DOHH2 (cell line): ENCODE measurements at regions not wholly inside any gene's neighbourhood (a gene's known extent, or its start where the extent isn't known, plus 50 kb on each side); places are given as distances from the start of the nearest gene placed in this dataset.

Experiments used
- H3F3A ChIP-seq: fragments of 200-600 bp; sonication (generic), shearing (Covaris generic); 2 replicates; pipeline ENCODE4 v1.6.0; 2016; ENCODE audit warnings: antibody characterized with exemption, mild to moderate bottlenecking; ENCODE audit not compliant: control insufficient read depth, insufficient read depth
- H3K27ac ChIP-seq: fragments of 200-600 bp; sonication (generic); 2 replicates; pipeline ENCODE4 v1.5.1; 2014; ENCODE audit warnings: low read depth, mild to moderate bottlenecking, low read length, moderate library complexity
- H3K27me3 ChIP-seq: fragments of 200-600 bp; sonication (generic); 2 replicates; pipeline ENCODE4 v1.6.1; 2014; ENCODE audit warnings: mild to moderate bottlenecking, low read length, mixed read lengths; ENCODE audit not compliant: control insufficient read depth
- H3K36me3 ChIP-seq: fragments of 200-600 bp; sonication (generic); 2 replicates; pipeline ENCODE4 v1.6.1; 2014; ENCODE audit warnings: mild to moderate bottlenecking, low read length, moderate library complexity, mixed read lengths; ENCODE audit not compliant: control insufficient read depth
- H3K4me1 ChIP-seq: fragments of 200-600 bp; sonication (generic); 2 replicates; pipeline ENCODE4 v1.6.1; 2014; ENCODE audit warnings: mild to moderate bottlenecking, low read length, mixed read lengths; ENCODE audit not compliant: control insufficient read depth
- H3K4me2 ChIP-seq: fragments of 200-600 bp; sonication (generic); 2 replicates; pipeline ENCODE4 v1.6.0; 2014; ENCODE audit warnings: mild to moderate bottlenecking, low read length, moderate library complexity
- H3K4me3 ChIP-seq: fragments of 200-600 bp; sonication (generic); 2 replicates; pipeline ENCODE4 v1.5.1; 2014; ENCODE audit warnings: mild to moderate bottlenecking, low read length, mixed read lengths
- H3K79me2 ChIP-seq: fragments of 200-600 bp; sonication (generic); 2 replicates; pipeline ENCODE4 v1.6.1; 2014; ENCODE audit warnings: mild to moderate bottlenecking, low read length, mixed read lengths; ENCODE audit not compliant: control insufficient read depth
- H3K9me2 ChIP-seq: fragments of 200-600 bp; sonication (generic); replicated peaks from 2 replicates; pipeline ENCODE4 v1.6.1; 2014; ENCODE audit warnings: mild to moderate bottlenecking, low read length, mixed read lengths; ENCODE audit not compliant: control insufficient read depth
- H3K9me3 ChIP-seq: fragments of 200-600 bp; sonication (generic); 2 replicates; pipeline ENCODE4 v1.6.1; 2014; ENCODE audit warnings: antibody characterized with exemption, low read length, mixed read lengths; ENCODE audit not compliant: control insufficient read depth, insufficient read depth
- H4K20me1 ChIP-seq: fragments of 200-600 bp; sonication (generic); 2 replicates; pipeline ENCODE4 v1.6.0; 2014; ENCODE audit warnings: low read depth, mild to moderate bottlenecking, antibody characterized with exemption, low read length, moderate library complexity; ENCODE audit not compliant: control insufficient read depth, insufficient read depth
- CTCF ChIP-seq: fragments of 200-600 bp; sonication (generic); IDR thresholded peaks from one replicate; pipeline ENCODE4 v1.5.1; 2014; ENCODE audit warnings: antibody characterized with exemption, mild to moderate bottlenecking, low read depth, low read length; ENCODE audit not compliant: poor library complexity, severe bottlenecking
- EZH2phosphoT487 ChIP-seq: fragments of 200-600 bp; sonication (generic); IDR thresholded peaks from 2 replicates; pipeline ENCODE4 v1.6.1; 2017; ENCODE audit warnings: borderline replicate concordance, mild to moderate bottlenecking, antibody characterized with exemption, low read length, moderate library complexity, mixed read lengths

GRCh38 chr6:63486196-63486595 is 86.1 kb upstream of the LOC128125822 start:
- TF ChIP-seq EZH2phosphoT487 (no peak), CTCF (no peak)
- Histone ChIP-seq H3K9me3 (no peaks in the 10 kb centered on the region), H3F3A (no peaks in the 10 kb centered on the region), H3K4me3 (no peak overlapping the region), H3K79me2 (no peaks in the 10 kb centered on the region), H3K4me1 (no peaks in the 10 kb centered on the region), H3K27me3 (no peaks in the 10 kb centered on the region), H3K9me2 (no peaks in the 10 kb centered on the region), H3K4me2 (no peak overlapping the region), H3K36me3 (no peaks in the 10 kb centered on the region), H4K20me1 (no peaks in the 10 kb centered on the region), H3K27ac (no peak overlapping the region)

- Histone ChIP-seq H3K9me2 (no peaks in the 10 kb centered on the region), H3K79me2 (no peaks in the 10 kb centered on the region), H3K9me3 (no peaks in the 10 kb centered on the region), H3F3A (no peaks in the 10 kb centered on the region), H3K4me1 (no peaks in the 10 kb centered on the region), H3K36me3 (no peaks in the 10 kb centered on the region), H3K4me2 (no peak overlapping the region), H3K27ac (no peak overlapping the region), H3K27me3 (0 out of 2 replicates have a peak, but pooled peaks cover 2% of the 10 kb centered on the region), H3K4me3 (no peak overlapping the region), H4K20me1 (no peaks in the 10 kb centered on the region)
- TF ChIP-seq EZH2phosphoT487 (no peak), CTCF (no peak)
These were observed 85.0 kb upstream of the LOC128125822 start for GRCh38 chr6:63487103-63487813.

GRCh38 chr6:63491119-63491518 is 81.2 kb upstream of the LOC128125822 start:
- H3K4me3 ChIP-seq: no peak overlapping the region
- H4K20me1 ChIP-seq: no peaks in the 10 kb centered on the region
- H3K27me3 ChIP-seq: peaks cover 5% of the 10 kb centered on the region; the same call in 1 of the 2 replicates
- no peaks in the 10 kb centered on the region for H3K4me1 ChIP-seq
- no peaks in the 10 kb centered on the region for H3K9me2 ChIP-seq
- H3K27ac ChIP-seq: no peak overlapping the region
- TF ChIP-seq CTCF: no peak
- TF ChIP-seq EZH2phosphoT487: no peak
- H3K36me3 ChIP-seq: no peaks in the 10 kb centered on the region
- H3K79me2 ChIP-seq: no peaks in the 10 kb centered on the region
- H3K4me2 ChIP-seq: no peak overlapping the region
- H3F3A ChIP-seq: no peaks in the 10 kb centered on the region
- H3K9me3 ChIP-seq: no peaks in the 10 kb centered on the region
